Activated CD8-positive, alpha-beta memory T cell treated with anti-CD3 and anti-CD28 coated beads, Interleukin-2, amount 50 U/mL, for 24 hours (primary cell): ENCODE measurements at regions not wholly inside any gene's neighbourhood (a gene's known extent, or its start where the extent isn't known, plus 50 kb on each side); places are given as distances from the start of the nearest gene placed in this dataset.

ENCODE experiments used
- DNase-seq: peaks from one replicate; pipeline ENCODE4 v3.0.0-alpha.2; 2020; ENCODE audit errors: extremely low read depth

DNA sequence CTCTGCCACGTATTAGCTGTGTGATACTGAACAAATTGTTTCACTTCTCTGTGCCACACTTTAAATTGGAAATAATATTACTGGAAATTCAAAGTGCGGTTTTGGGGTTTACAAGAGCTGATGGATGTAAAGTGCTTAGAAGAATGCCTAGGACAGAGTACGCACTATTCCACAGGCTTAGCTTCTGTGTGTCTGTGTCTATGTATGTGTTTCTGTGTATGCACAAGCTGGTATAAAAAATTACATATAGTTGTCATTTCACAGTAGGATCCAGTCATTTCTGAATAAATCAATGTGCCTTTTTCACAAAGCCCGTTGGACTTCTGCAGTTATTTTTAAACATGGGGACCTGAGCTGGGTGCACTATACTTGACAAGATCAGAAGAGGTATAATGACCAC, 370.4 kb downstream of the TUSC7 start:
- DNase-seq: no peak

DNA sequence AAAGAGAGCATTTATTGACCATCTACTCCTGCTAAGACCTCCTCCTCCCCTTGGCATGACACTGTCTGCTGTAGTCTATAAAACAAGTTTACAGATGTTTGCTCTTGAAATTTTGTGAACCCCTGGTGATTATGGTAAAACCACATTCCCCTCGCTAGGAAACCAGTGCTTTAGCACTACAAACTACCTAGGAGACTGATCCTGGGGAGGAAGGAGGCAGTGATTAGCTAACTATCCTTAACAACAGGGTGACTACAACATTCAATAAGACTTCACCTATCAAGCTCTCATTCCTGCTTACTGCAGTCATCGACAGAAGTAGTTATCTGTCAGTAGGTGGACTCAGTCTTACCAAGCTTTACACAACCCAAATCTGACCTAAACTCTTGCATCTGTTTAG, 371.3 kb downstream of the TUSC7 start:
- DNase-seq: no peak

DNA sequence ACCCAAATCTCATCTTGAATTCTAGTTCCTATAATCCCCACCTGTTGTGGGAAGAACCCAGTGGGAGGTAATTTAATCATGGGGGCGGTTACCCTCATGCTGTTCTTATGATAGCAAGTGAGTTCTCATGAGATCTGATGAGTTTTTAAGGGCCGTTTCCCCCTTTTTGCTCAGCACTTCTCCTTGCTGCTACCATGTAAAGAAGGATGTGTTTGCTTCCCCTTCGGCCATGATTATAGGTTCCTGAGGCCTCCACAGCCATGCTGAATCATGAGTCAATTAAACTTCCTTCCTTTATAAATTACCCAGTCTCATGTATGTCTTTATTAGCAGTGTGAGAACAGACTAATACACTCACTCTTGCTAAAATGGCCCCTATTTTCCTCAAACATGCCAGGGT, 374.7 kb downstream of the TUSC7 start:
- DNase-seq: no peak

DNA sequence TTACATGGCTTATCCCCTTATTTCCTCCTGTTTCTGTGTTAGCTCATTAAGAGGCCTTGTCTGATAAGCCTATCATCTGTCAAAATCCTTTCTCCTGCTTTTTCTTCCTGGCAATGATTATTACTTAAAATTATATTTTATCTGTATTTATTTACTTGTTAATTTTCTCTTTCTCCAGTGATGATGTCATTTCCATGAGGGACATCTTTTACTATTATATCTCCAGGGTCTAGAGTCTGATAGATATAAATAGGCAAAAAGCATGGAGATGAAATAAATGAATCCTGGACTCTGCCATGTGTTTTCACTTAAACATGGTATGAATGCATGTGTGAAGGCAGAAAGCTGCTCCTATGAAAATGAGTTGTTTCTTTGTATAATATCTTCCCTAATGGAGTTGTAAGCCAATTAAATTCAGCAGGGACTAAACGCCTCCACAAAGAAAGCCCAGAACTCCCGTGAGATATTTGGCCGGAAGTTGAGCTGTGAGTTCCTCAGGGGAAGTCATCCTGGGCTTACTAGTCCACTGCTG, 375.2 kb downstream of the TUSC7 start:
- no peak for DNase-seq

GRCh38 chr3:117091676-117092075, 382.1 kb downstream of the TUSC7 start:
- DNase-seq: no peak

GRCh38 chr3:117096549-117096948, 387.0 kb downstream of the TUSC7 start:
- no peak for DNase-seq

- DNase-seq: no peak
Observed at GRCh38 chr3:117097351-117097750, 387.8 kb downstream of the TUSC7 start.

DNA sequence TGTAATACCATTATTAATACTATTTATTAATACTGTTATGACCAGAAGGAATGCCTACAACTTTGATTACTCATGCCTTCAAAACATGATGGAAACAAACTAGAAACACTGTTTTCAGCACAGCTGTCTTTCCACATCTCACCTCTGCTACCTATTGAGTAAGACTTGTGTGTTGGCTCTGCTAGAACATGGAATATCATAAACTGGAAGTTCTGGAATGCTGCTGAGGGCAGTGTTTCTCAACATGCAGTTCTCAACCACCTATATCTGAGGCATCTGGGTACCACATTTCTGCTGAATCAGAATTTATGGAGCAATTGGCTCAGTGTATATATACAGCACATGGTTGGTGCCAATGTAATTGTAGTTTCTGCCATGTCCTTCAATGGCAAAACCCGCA, 392.1 kb downstream of the TUSC7 start:
- DNase-seq: no peak

GRCh38 chr3:117102426-117102825, 392.8 kb downstream of the TUSC7 start:
- DNase-seq: no peak

DNA sequence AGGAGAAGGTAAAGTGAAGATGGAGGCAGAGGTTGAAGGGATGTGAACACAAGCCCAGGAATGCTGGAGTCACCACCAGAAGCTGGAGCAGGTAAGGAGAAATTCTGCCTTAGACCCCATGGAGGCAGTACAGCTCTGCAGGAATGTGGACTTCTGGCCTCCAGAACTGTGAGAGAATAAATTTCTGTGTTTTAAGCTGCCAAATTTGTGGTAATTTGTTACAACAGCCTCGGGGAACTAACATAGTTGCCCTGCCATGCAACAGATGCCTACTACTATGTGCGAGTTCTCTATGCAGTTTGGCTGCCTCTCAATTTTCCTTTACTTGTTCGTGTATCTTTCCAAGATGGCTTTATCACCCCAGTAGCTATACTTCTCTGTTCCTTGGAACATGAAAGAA, 394.1 kb downstream of the TUSC7 start:
- DNase-seq: no peak

DNA sequence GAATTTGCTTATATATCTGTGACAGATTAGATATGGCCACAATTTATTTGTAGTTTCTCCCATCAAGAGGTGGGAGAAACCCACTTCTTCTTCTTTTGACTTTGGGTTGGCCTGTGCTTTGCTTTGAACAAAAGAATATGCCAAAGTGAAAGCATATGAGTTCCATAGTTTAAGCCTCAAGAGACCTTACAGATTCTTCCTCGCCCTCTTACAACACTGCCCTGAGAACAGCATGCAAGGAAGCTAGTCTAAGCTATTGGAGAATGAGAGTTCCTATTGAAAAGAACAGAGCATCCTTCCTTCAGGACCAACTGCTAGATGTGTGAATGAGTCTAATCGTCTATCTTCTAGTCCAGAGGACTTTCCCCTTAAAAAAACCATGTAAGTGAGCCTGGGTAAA, 394.8 kb downstream of the TUSC7 start:
- no peak for DNase-seq

- DNase-seq: no peak
Observed at GRCh38 chr3:117104792-117105191, 395.2 kb downstream of the TUSC7 start.

- DNase-seq: no peak
Observed at GRCh38 chr3:117105686-117106085, 396.1 kb downstream of the TUSC7 start.

DNA sequence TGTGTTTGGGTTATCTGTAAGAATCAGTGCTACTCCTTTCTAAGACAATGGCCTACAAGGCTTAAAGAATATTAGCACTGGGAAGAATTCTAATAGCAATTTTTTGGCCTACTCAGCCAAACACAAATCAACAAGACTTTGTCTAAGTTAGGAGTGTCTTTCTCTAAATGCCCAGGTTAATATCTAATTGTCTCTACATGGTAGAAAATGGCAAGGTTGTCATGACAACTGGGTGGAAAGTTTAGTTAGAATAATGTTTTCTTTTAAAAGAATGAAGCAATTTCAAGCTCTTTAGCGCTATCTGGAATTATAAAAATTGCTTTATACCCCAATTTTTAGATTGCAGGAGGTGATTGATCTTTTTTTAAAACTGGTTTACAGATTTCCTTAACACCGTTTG, 396.8 kb downstream of the TUSC7 start:
- DNase-seq: no peak

- DNase-seq: no peak
Observed at GRCh38 chr3:117107946-117108345, 398.4 kb downstream of the TUSC7 start.

- DNase-seq: no peak
Observed at GRCh38 chr3:117109178-117109577, 399.6 kb downstream of the TUSC7 start.

- no peak for DNase-seq
Observed at GRCh38 chr3:117114517-117115265, 405.1 kb downstream of the TUSC7 start.

DNA sequence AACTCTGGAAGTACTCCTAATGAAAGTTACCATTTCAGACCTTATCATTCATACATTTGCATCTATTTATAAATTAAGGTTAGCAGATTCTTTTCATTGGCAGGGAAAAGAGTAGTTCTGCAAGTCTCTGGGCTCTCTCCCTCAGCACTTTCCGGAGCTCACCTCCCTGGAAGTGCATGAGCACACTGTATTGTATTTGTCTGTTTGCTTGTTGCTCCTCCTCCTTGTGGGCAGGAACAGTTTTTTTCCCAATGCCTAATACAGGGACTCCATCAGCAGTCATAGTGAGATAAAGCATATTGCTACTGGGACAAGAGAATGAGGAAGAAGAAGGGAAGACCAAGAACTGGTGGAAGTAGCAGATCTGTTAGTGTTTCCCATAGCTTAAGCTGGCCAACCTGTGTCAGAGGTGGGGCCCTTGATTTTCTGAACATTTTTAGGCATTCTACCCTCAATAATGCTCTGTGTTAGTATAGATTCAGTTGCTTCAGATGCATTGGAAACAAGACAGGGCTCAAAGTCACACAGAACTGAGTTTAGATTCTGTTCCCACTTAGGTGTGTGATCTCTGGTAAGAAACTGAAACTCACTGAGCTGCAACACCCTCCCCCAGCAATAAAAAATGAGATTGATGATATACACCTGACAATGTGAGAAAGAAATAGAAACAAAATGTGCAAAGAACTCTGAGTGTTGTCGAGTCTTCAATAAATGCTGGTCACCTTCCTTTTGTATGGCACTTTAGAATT, 407.8 kb downstream of the TUSC7 start:
- no peak for DNase-seq

DNA sequence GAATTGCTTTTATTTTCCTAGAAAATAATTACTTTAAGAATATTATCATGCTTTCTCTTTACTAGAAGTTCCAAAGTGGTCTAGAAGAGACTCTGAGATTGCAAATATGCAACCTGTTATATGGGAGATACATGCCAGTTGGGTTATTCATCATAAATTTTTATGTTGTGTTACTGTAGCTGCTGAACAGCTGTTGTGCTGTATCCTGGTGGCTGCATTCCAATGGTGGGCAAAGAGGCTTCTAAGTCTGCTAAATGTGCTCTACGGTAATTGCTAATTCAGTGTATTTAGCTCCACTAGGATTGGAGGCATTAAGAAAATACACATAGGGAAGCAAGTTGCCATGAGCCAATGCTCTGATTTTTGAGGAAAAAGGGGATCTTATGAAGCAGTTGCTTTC, 409.0 kb downstream of the TUSC7 start:
- no peak for DNase-seq

- no peak for DNase-seq
Observed at GRCh38 chr3:117120014-117120413, 410.4 kb downstream of the TUSC7 start.

DNA sequence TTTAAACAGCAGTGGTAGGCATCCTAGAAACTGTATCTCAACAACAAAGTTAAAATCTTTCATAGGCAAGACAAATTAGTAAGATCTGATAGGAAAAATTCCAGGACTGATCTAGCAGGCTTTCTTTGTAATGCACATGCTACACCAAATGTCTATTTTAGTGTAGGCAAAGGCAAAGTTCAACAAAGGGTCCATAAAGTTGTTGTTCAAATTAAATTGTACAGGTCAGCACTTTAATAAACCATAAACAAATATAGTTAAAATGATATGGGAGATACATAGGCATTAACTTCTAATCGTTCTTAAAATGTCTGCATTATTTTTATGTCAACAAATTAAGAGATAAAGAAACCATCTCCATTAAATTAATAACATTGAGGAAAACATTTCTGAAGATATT, 413.0 kb downstream of the TUSC7 start:
- no peak for DNase-seq

GRCh38 chr3:117126460-117126859, 416.9 kb downstream of the TUSC7 start:
- DNase-seq: no peak

- no peak for DNase-seq
Observed at GRCh38 chr3:117126946-117127546, 417.5 kb downstream of the TUSC7 start.
